Pancreas (tissue), 10 donors: ENCODE measurements at regions not wholly inside any gene's neighbourhood (a gene's known extent, or its start where the extent isn't known, plus 50 kb on each side); places are given as distances from the start of the nearest gene placed in this dataset.

Experiments used
- ATAC-seq, 4 donors: fragments of 200-7000 bp; cut with Tn5 transposase; one replicate each; pipeline versions ENCODE4 v1.8.0 to v1.9.1; 2020; ENCODE audit warnings: mild to moderate bottlenecking in 4 of 4, moderate library complexity in 4 of 4
- DNase-seq, 6 donors: peaks; one replicate each; pipeline ENCODE4 v3.0.0-alpha.2; 2020
- FAIRE-seq: peaks from 2 replicates; lab custom pipeline; 2012; peaks lifted over from hg19 to GRCh38; lab: Jason Lieb, UNC
- H3K27ac ChIP-seq, 4 donors: fragments of 200-600 bp; sonication (generic); 1 replicate in 3 of 4; 2 replicates in 1 of 4; pipeline versions ENCODE4 v1.5.0 to v1.8.0; 2020
- H3K27me3 ChIP-seq, 4 donors: fragments of 200-600 bp; one replicate each; pipeline ENCODE4 v1.8.0; 2021
- H3K36me3 ChIP-seq, 3 donors: fragments of 200-600 bp; sonication (generic) in 1 of 3; one replicate each; pipeline versions ENCODE4 v1.5.0 to v1.8.0; 2020 to 2021
- H3K4me1 ChIP-seq, 3 donors: fragments of 200-600 bp; one replicate each; pipeline ENCODE4 v1.8.0; 2021
- H3K4me3 ChIP-seq, 4 donors: fragments of 200-600 bp; sonication (generic) in 2 of 4; one replicate each; pipeline versions ENCODE4 v1.5.0 to v1.8.0; 2020 to 2021
- H3K9me3 ChIP-seq, 4 donors: fragments of 200-600 bp; one replicate each; pipeline ENCODE4 v1.8.0; 2021
- WGBS, 2 donors: extraction: QIAGEN DNeasy Blood & Tissue Kit; methylation state at CpG; one replicate each; pipeline ENCODE4 v1.1.7; 2013; 5-methylcytosine and 5-hydroxymethylcytosine counted together
- intact Hi-C, 3 donors: fragments of 100-400 bp; cut with DNase I; formaldehyde crosslinking; loops; one replicate each; pipeline versions ENCODE4 v1.11.1 to v1.14.2; 2022
- TF ChIP-seq, protein P1 (sequence below), 4 donors: fragments of 200-600 bp; sonication (generic) in 3 of 4; IDR thresholded peaks; one replicate each; pipeline versions ENCODE4 v1.5.0 to v1.8.0; 2021; ENCODE audit warnings: antibody characterized with exemption in 4 of 4
- donor health status: healthy with polysubstance abuse.
- donor health status: DM: no; HTN: no; CAD: no; lungs with moderate emphysema.
- donor health status: DM: no; HTN: no; CAD: no.
- donor health status: control.
- donor health status: control.
- donor health status: Bipolar disorder and iron deficiency.
- donor health status: DM: yes; HTN: yes; CAD: no.
- donor health status: DM: no; HTN: no; CAD: no.
- donor health status: DM: no; HTN: no; CAD: no.
- donor health status: DM: yes; HTN: yes; CAD: no.

GRCh38 chr9:89659473-89659872, 54.7 kb downstream of the GADD45G start:
- TF ChIP-seq, protein P1, sequence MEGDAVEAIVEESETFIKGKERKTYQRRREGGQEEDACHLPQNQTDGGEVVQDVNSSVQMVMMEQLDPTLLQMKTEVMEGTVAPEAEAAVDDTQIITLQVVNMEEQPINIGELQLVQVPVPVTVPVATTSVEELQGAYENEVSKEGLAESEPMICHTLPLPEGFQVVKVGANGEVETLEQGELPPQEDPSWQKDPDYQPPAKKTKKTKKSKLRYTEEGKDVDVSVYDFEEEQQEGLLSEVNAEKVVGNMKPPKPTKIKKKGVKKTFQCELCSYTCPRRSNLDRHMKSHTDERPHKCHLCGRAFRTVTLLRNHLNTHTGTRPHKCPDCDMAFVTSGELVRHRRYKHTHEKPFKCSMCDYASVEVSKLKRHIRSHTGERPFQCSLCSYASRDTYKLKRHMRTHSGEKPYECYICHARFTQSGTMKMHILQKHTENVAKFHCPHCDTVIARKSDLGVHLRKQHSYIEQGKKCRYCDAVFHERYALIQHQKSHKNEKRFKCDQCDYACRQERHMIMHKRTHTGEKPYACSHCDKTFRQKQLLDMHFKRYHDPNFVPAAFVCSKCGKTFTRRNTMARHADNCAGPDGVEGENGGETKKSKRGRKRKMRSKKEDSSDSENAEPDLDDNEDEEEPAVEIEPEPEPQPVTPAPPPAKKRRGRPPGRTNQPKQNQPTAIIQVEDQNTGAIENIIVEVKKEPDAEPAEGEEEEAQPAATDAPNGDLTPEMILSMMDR (IDR thresholded peaks at IDR 0.05), result no peak
- Histone ChIP-seq H3K4me3 (no peak overlapping the region), H3K27ac (no peak overlapping the region), H3K27me3 (no peaks in the 10 kb centered on the region), H3K36me3 (no peaks in the 10 kb centered on the region), H3K4me1 (peaks cover 40 to 52% (median 50%) of the 10 kb centered on the region in 3 donors), H3K9me3 (no peaks in the 10 kb centered on the region)
- DNase-seq, result peak in 1 of 6 donors; percentile 12
- no peak for FAIRE-seq
- ATAC-seq, result no peak
- intact Hi-C loops, result no loop called here
- 90 to 98% methylated on average over 9 of the region's 9 CpGs for WGBS, 2 donors

- TF ChIP-seq, protein P1 (IDR thresholded peaks at IDR 0.05), result no peak
- no peaks in the 10 kb centered on the region for H3K27me3 ChIP-seq
- peaks cover 42 to 50% (median 50%) of the 10 kb centered on the region in 3 donors for H3K4me1 ChIP-seq
- H3K36me3 ChIP-seq, result no peaks in the 10 kb centered on the region
- intact Hi-C loops, result no loop called here
- DNase-seq (peak in 1 of 6 donors; percentile 12), FAIRE-seq (no peak), ATAC-seq (no peak)
- 95 to 98% methylated on average over 6 of the region's 6 CpGs for WGBS, 2 donors
- no peak overlapping the region for H3K4me3 ChIP-seq
- peak overlapping the region in 1 of 4 donors; percentile 16 for H3K27ac ChIP-seq
- no peaks in the 10 kb centered on the region for H3K9me3 ChIP-seq
Measured at GRCh38 chr9:89659891-89660685, 55.3 kb downstream of the GADD45G start.

DNA sequence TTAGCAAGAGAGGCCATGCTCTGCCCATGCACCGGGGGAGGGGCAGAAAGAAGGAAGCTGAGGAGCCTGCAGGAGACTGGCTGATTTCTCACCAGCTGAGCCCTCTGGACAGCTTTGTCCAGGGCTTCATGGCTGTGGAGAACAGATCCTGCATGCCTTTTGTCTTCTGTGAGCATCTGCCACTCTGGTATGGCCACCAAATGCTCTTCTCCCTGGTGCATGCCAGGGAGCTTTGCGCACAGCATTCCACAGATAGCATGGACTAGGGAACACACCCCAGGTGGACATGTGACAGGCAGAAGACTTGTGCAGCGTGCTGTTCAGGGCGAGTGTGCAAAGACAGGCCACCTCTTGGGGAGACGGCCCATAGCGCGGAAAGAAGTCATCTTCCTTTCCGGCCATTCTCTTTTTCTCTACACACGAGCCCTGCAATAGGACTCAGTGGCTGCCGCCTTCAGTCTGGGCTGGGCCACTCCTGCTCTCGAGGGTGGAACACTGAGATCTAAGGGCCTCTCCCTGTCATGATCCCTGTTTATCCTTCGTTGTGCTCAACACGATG, 56.7 kb downstream of the GADD45G start:
- no peak overlapping the region for H3K4me3 ChIP-seq
- H3K27me3 ChIP-seq, result no peaks in the 10 kb centered on the region
- no peaks in the 10 kb centered on the region for H3K9me3 ChIP-seq
- TF ChIP-seq, protein P1 (IDR thresholded peaks at IDR 0.05), result no peak
- no peak for FAIRE-seq
- intact Hi-C loops, result no loop called here
- peak overlapping the region; percentile 47 to 90 (median 72) for H3K27ac ChIP-seq
- DNase-seq, result peak in 2 of 6 donors; percentile 47 to 57
- peak; percentile 4 to 41 (median 15) for ATAC-seq
- no peaks in the 10 kb centered on the region for H3K36me3 ChIP-seq
- peaks cover 48 to 55% (median 52%) of the 10 kb centered on the region in 3 donors for H3K4me1 ChIP-seq
- WGBS, 2 donors, result 14 to 18% methylated on average over 13 of the region's 13 CpGs

- Histone ChIP-seq H3K4me3 (peak overlapping the region in 2 of 4 donors; percentile 1 to 33), H3K27me3 (no peaks in the 10 kb centered on the region), H3K36me3 (no peaks in the 10 kb centered on the region), H3K27ac (peak overlapping the region; percentile 47 to 90 (median 72)), H3K9me3 (no peaks in the 10 kb centered on the region), H3K4me1 (peaks cover 52 to 62% (median 59%) of the 10 kb centered on the region in 3 donors)
- ATAC-seq (peak; percentile 81 to 95 (median 88)), DNase-seq (peak; percentile 99 to 100 (median 99)), FAIRE-seq (peak; percentile 75)
- 30% methylated on average over 21 of the region's 21 CpGs for WGBS, 2 donors
- intact Hi-C loops, result no loop called here
- TF ChIP-seq, protein P1 (IDR thresholded peaks at IDR 0.05), result no peak
Measured at GRCh38 chr9:89661956-89662717, 57.3 kb downstream of the GADD45G start.
